K562 (cell line): ENCODE measurements at regions not wholly inside any gene's neighbourhood (a gene's known extent, or its start where the extent isn't known, plus 50 kb on each side); places are given as distances from the start of the nearest gene placed in this dataset.

Source experiments
- ATAC-seq: fragments of 200-7000 bp; cut with Tn5 transposase; 3 replicates; pipeline ENCODE4 v1.9.1; 2020; ENCODE audit warnings: moderate library complexity
- BruUV-seq: library from RNA; stranded (reverse); fragments of 400-500 nt; replicated peaks from 2 replicates; lab custom pipeline; 2021; lab: Mats Ljungman, UMichigan
- CTCF ChIA-PET: fragments of 300-600 bp; formaldehyde crosslinking; extraction: SDS; loops from one replicate; lab custom pipeline; 2021; ENCODE audit warnings: low intra/inter-chr PET ratio; lab: Yijun Ruan, JAX
- POLR2A ChIA-PET: fragments of 300-600, 350-650 bp; sonication (Branson Sonifier 250); formaldehyde crosslinking; extraction: SDS; loops from one replicate; lab custom pipeline; 2021; ENCODE audit warnings: antibody characterized with exemption, inconsistent platforms; lab: Yijun Ruan, JAX
- DNase-seq, 4 experiments: peaks; one replicate each; pipeline versions ENCODE4 v3.0.0 to v3.0.0-alpha.2; 2011 to 2018; ENCODE audit warnings: low spot score in 3 of 4, mixed read lengths in 3 of 4; ENCODE audit errors: extremely low read depth in 1 of 4
- FAIRE-seq: peaks from 2 replicates; lab custom pipeline; 2011; peaks lifted over from hg19 to GRCh38; lab: Jason Lieb, UNC
- H2AFZ ChIP-seq: 2 replicates; pipeline ENCODE4 v1.6.0; 2011; ENCODE audit warnings: low read depth, low read length, control low read depth, inconsistent platforms
- H3K27ac ChIP-seq: fragments of 200-600 bp; 3 replicates; pipeline ENCODE4 v1.8.0; 2011; ENCODE audit warnings: low read depth, mild to moderate bottlenecking, control low read depth, inconsistent platforms, low read length, moderate library complexity, mixed read lengths; ENCODE audit errors: extremely low read depth
- H3K27me3 ChIP-seq, 2 experiments: fragments of 300-600 bp in 1 of 2; 2 replicates in 1 of 2; 3 replicates in 1 of 2; pipeline versions ENCODE4 v1.6.0 to v1.8.0; 2011; ENCODE audit warnings: inconsistent platforms in 2 of 2, low read length in 2 of 2, mild to moderate bottlenecking in 1 of 2, mixed read lengths in 1 of 2, moderate library complexity in 1 of 2; ENCODE audit not compliant: control insufficient read depth in 2 of 2, insufficient read depth in 2 of 2
- H3K36me3 ChIP-seq: fragments of 300-600 bp; 3 replicates; pipeline ENCODE4 v1.8.0; 2011; ENCODE audit warnings: mild to moderate bottlenecking, low read length, inconsistent platforms; ENCODE audit not compliant: control insufficient read depth, insufficient read depth
- H3K4me1 ChIP-seq, 2 experiments: fragments of 200-600 bp in 1 of 2; replicated peaks in 1 of 2; 2 replicates in 1 of 2; 3 replicates in 1 of 2; pipeline versions ENCODE4 v1.5.1 to v1.8.0; 2011; ENCODE audit warnings: inconsistent platforms in 2 of 2, low read length in 2 of 2, mild to moderate bottlenecking in 1 of 2, mixed read lengths in 1 of 2, moderate library complexity in 1 of 2; ENCODE audit not compliant: control insufficient read depth in 2 of 2, insufficient read depth in 2 of 2
- H3K4me2 ChIP-seq: 2 replicates; pipeline ENCODE4 v1.6.1; 2011; ENCODE audit warnings: low read length, control low read depth, inconsistent platforms, mixed read lengths; ENCODE audit not compliant: insufficient read depth
- H3K4me3 ChIP-seq: fragments of 200-600 bp; sonication (generic), shearing (Covaris generic); 2 replicates; pipeline ENCODE4 v1.5.1; 2016; ENCODE audit warnings: control low read depth, inconsistent platforms
- H3K79me2 ChIP-seq: fragments of 200-600 bp; 3 replicates; pipeline ENCODE4 v1.8.0; 2011; ENCODE audit warnings: low read length, inconsistent platforms; ENCODE audit not compliant: control insufficient read depth, insufficient read depth
- H3K9ac ChIP-seq, 2 experiments: 2 replicates each; pipeline versions ENCODE4 v1.6.0 to v1.6.1; 2011; ENCODE audit warnings: low read depth in 2 of 2, low read length in 2 of 2, control low read depth in 1 of 2, inconsistent platforms in 1 of 2, mild to moderate bottlenecking in 1 of 2, mixed read lengths in 1 of 2; ENCODE audit not compliant: insufficient read depth in 1 of 2
- H3K9me1 ChIP-seq: one replicate; pipeline ENCODE4 v1.6.0; 2011; ENCODE audit warnings: inconsistent platforms, mild to moderate bottlenecking, low read length, moderate library complexity; ENCODE audit not compliant: control insufficient read depth, insufficient read depth
- H3K9me3 ChIP-seq: replicated peaks from 2 replicates; pipeline ENCODE4 v1.5.1; 2011; ENCODE audit warnings: low read depth, low read length, inconsistent platforms; ENCODE audit not compliant: control insufficient read depth, insufficient read depth
- H4K20me1 ChIP-seq: replicated peaks from 2 replicates; pipeline ENCODE4 v1.6.1; 2011; ENCODE audit warnings: low read length, inconsistent platforms, mixed read lengths; ENCODE audit not compliant: control insufficient read depth, insufficient read depth
- CUX1 ChIP-seq: fragments of 200-800 bp; sonication (Bioruptor generic); IDR thresholded peaks from 2 replicates; pipeline ENCODE4 v1.6.1; 2016; ENCODE audit warnings: missing genetic modification characterization, missing compliant biosample characterization
- DMBX1 ChIP-seq: fragments of 250-450 bp; sonication (Bioruptor Pico); IDR thresholded peaks from 2 replicates; pipeline ENCODE4 v1.8.0; 2022; ENCODE audit warnings: inconsistent platforms, mild to moderate bottlenecking, moderate library complexity, borderline replicate concordance
- E2F3 ChIP-seq: fragments of 250-450 bp; sonication (Bioruptor Pico); IDR thresholded peaks from 2 replicates; pipeline ENCODE4 v1.4.0; 2020; ENCODE audit warnings: mild to moderate bottlenecking
- HDAC1 ChIP-seq, 2 experiments: fragments of 450-650 bp; IDR thresholded peaks; 2 replicates each; pipeline ENCODE4 v1.6.1; 2016 to 2017; ENCODE audit warnings: inconsistent platforms in 1 of 2, mild to moderate bottlenecking in 1 of 2, moderate library complexity in 1 of 2
- HMGN3 ChIP-seq: IDR thresholded peaks from 2 replicates; pipeline ENCODE4 v1.6.1; 2011; ENCODE audit warnings: borderline replicate concordance, low read depth, mild to moderate bottlenecking, mixed read lengths, low read length; ENCODE audit not compliant: insufficient read length; ENCODE audit errors: extremely low read depth
- KLF16 ChIP-seq: IDR thresholded peaks from 2 replicates; pipeline ENCODE4 v1.6.1; 2016; ENCODE audit warnings: antibody characterized with exemption
- NCOR1 ChIP-seq: fragments of 450-650 bp; IDR thresholded peaks from 2 replicates; pipeline ENCODE4 v1.6.1; 2016; ENCODE audit warnings: mild to moderate bottlenecking, moderate library complexity
- RAD21 ChIP-seq, 2 experiments: fragments of 250-450 bp in 1 of 2; fragments of 450-650 bp in 1 of 2; sonication (Bioruptor Pico) in 1 of 2; formaldehyde crosslinking in 1 of 2; IDR thresholded peaks in 1 of 2; conservative IDR thresholded peaks in 1 of 2; 2 replicates each; pipeline versions ENCODE4 v1.4.0 to v1.8.0; 2020 to 2022; ENCODE audit warnings: mild to moderate bottlenecking in 2 of 2, moderate library complexity in 1 of 2
- RCOR1 ChIP-seq, 2 experiments: IDR thresholded peaks; 2 replicates each; pipeline ENCODE4 v1.6.1; 2012; ENCODE audit warnings: low read depth in 2 of 2, low read length in 2 of 2, borderline replicate concordance in 1 of 2, improper control_type of control experiment in 1 of 2
- RUNX1 ChIP-seq: sonication (generic); IDR thresholded peaks from 2 replicates; pipeline ENCODE4 v1.6.1; 2016; ENCODE audit warnings: antibody characterized with exemption, low read depth
- SMARCE1 ChIP-seq: fragments of 450-650 bp; IDR thresholded peaks from 2 replicates; pipeline ENCODE4 v1.7.1; 2016; ENCODE audit warnings: mild to moderate bottlenecking
- STAT5A ChIP-seq: IDR thresholded peaks from 2 replicates; pipeline ENCODE4 v1.6.1; 2012; ENCODE audit warnings: low read length, inconsistent platforms, borderline replicate concordance
- TEAD4 ChIP-seq, 2 experiments: sonication (generic) in 1 of 2; formaldehyde crosslinking in 1 of 2; IDR thresholded peaks; 2 replicates each; pipeline versions ENCODE4 v1.6.1 to v1.8.0; 2012 to 2022; ENCODE audit warnings: borderline replicate concordance in 1 of 2, inconsistent platforms in 1 of 2, low read length in 1 of 2, mild to moderate bottlenecking in 1 of 2, missing genetic modification reagents in 1 of 2
- ZNF212 ChIP-seq: fragments of 450-650 bp; formaldehyde crosslinking; IDR thresholded peaks from 2 replicates; pipeline ENCODE4 v1.4.0; 2020; ENCODE audit warnings: mild to moderate bottlenecking
- ZNF23 ChIP-seq: fragments of 250-450 bp; sonication (Bioruptor Pico); IDR thresholded peaks from 2 replicates; pipeline ENCODE4 v1.4.0; 2020; ENCODE audit warnings: mild to moderate bottlenecking
- WGBS: fragments of 100-300 bp; shearing (Covaris generic); methylation state at CpG from one replicate; pipeline ENCODE4 v1.1.6; 2016; ENCODE audit warnings: low coverage, mixed read lengths; ENCODE audit not compliant: insufficient coverage; ENCODE audit errors: missing lambda C conversion rate; 5-methylcytosine and 5-hydroxymethylcytosine counted together
- in situ Hi-C: fragments of 300-500 bp; cut with MboI; formaldehyde crosslinking; loops from 4 replicates; pipeline ENCODE4 v1.15.0; 2018; ENCODE audit warnings: inconsistent platforms, mixed read lengths
- intact Hi-C: fragments of 100-400 bp; cut with micrococcal nuclease; formaldehyde crosslinking; loops from 2 replicates; pipeline ENCODE4 v1.14.2; 2022
- TF ChIP-seq, protein P1 (sequence below): sonication (generic); formaldehyde crosslinking; IDR thresholded peaks from 2 replicates; pipeline ENCODE4 v1.8.1; 2023; ENCODE audit warnings: mild to moderate bottlenecking, missing genetic modification reagents

GRCh38 chr19:28685802-28686201 is 527.1 kb downstream of the UQCRFS1 start:
- peak in 2 of 4 experiments; percentile 21 to 54 for DNase-seq
- Histone ChIP-seq H3K9ac (no peak overlapping the region), H3K9me1 (no peaks in the 10 kb centered on the region), H2AFZ (no peak overlapping the region), H3K36me3 (no peaks in the 10 kb centered on the region), H3K9me3 (no peaks in the 10 kb centered on the region), H3K27me3 (no peaks in the 10 kb centered on the region), H3K27ac (no peak overlapping the region), H4K20me1 (no peaks in the 10 kb centered on the region), H3K4me3 (no peak overlapping the region), H3K4me2 (no peak overlapping the region), H3K79me2 (no peaks in the 10 kb centered on the region), H3K4me1 (peaks cover 0 to 2% of the 10 kb centered on the region in 2 experiments; a peak in 2 of 5 replicates)
- POLR2A ChIA-PET: no interaction called here
- no TSS peak for BruUV-seq
- in situ Hi-C loops: no loop called here
- CTCF ChIA-PET: no interaction called here
- intact Hi-C loops: no loop called here
- peak; percentile 91 for ATAC-seq
- WGBS: 7% methylated on average over 3 of the region's 3 CpGs
- FAIRE-seq: peak; percentile 77
- TF ChIP-seq DMBX1 (CRISPR knock-in tag): no peak
- no peak for TF ChIP-seq ZNF23 (CRISPR knock-in tag)
- TF ChIP-seq STAT5A: peak; percentile 30; the same call in 1 of the 2 replicates
- TF ChIP-seq CUX1 (CRISPR knock-in tag): no peak
- peak in 1 of 2 experiments; percentile 42; a peak in 1 of 4 replicates for TF ChIP-seq HDAC1 (IDR thresholded peaks at IDR 0.05)
- no peak for TF ChIP-seq E2F3
- TF ChIP-seq NCOR1: peak; percentile 57
- TF ChIP-seq RCOR1 (IDR thresholded peaks at IDR 0.05; ENCODE audit: borderline replicate concordance in 1 of 2, low read depth in 2 of 2, low read length in 2 of 2): peak; percentile 80 to 88; a peak in 3 of 4 replicates
- peak; percentile 86 for TF ChIP-seq TEAD4 (IDR thresholded peaks at IDR 0.05; ENCODE audit: low read length)
- TF ChIP-seq TEAD4 (CRISPR knock-in tag; IDR thresholded peaks at IDR 0.05; ENCODE audit: borderline replicate concordance): no peak
- no peak for TF ChIP-seq RUNX1
- no peak for TF ChIP-seq ZNF212 (CRISPR knock-in tag)
- TF ChIP-seq HMGN3: no peak
- TF ChIP-seq RAD21 (CRISPR knock-in tag; conservative IDR thresholded peaks at IDR 0.05 in 1 of 2, IDR thresholded peaks at IDR 0.05 in 1 of 2): no peak
- TF ChIP-seq, protein P1, sequence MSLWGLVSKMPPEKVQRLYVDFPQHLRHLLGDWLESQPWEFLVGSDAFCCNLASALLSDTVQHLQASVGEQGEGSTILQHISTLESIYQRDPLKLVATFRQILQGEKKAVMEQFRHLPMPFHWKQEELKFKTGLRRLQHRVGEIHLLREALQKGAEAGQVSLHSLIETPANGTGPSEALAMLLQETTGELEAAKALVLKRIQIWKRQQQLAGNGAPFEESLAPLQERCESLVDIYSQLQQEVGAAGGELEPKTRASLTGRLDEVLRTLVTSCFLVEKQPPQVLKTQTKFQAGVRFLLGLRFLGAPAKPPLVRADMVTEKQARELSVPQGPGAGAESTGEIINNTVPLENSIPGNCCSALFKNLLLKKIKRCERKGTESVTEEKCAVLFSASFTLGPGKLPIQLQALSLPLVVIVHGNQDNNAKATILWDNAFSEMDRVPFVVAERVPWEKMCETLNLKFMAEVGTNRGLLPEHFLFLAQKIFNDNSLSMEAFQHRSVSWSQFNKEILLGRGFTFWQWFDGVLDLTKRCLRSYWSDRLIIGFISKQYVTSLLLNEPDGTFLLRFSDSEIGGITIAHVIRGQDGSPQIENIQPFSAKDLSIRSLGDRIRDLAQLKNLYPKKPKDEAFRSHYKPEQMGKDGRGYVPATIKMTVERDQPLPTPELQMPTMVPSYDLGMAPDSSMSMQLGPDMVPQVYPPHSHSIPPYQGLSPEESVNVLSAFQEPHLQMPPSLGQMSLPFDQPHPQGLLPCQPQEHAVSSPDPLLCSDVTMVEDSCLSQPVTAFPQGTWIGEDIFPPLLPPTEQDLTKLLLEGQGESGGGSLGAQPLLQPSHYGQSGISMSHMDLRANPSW: no peak
- TF ChIP-seq SMARCE1: peak; percentile 93
- TF ChIP-seq KLF16: peak; percentile 75; the same call in 1 of the 2 replicates
